HEK293 (cell line): ENCODE measurements at regions not wholly inside any gene's neighbourhood (a gene's known extent, or its start where the extent isn't known, plus 50 kb on each side); places are given as distances from the start of the nearest gene placed in this dataset.

Experiments
- CTCF ChIA-PET: fragments of 350-600 bp; formaldehyde crosslinking; extraction: SDS; loops from one replicate; lab custom pipeline; 2021; ENCODE audit warnings: antibody characterized with exemption; lab: Yijun Ruan, JAX
- POLR2A ChIA-PET: fragments of 300-600 bp; formaldehyde crosslinking; extraction: SDS; loops from one replicate; lab custom pipeline; 2020; ENCODE audit warnings: antibody characterized with exemption, inconsistent platforms; lab: Yijun Ruan, JAX
- H3K27ac ChIP-seq: fragments of 200-500 bp; sonication (Bioruptor generic); 2 replicates; pipeline ENCODE4 v1.5.1; 2014; ENCODE audit warnings: low read depth, low read length, control low read depth, inconsistent platforms; ENCODE audit errors: extremely low read depth
- H3K36me3 ChIP-seq, 2 experiments: fragments of 200-500 bp in 1 of 2; sonication (Bioruptor generic) in 1 of 2; 1 replicate in 1 of 2; 2 replicates in 1 of 2; pipeline ENCODE4 v1.5.1; 2014 to 2017; ENCODE audit warnings: inconsistent platforms in 2 of 2, low read length in 2 of 2; ENCODE audit not compliant: control insufficient read depth in 2 of 2, insufficient read depth in 1 of 2
- H3K4me1 ChIP-seq: fragments of 200-500 bp; sonication (Bioruptor generic); 2 replicates; pipeline ENCODE4 v1.5.1; 2014; ENCODE audit warnings: mild to moderate bottlenecking, low read length, inconsistent platforms; ENCODE audit not compliant: control insufficient read depth, insufficient read depth
- H3K4me3 ChIP-seq: 2 replicates; pipeline ENCODE4 v1.5.1; 2011; ENCODE audit warnings: low read depth, mild to moderate bottlenecking, control low read depth, low read length, moderate library complexity
- H3K9me3 ChIP-seq: fragments of 200-500 bp; sonication (Bioruptor generic); 2 replicates; pipeline ENCODE4 v1.5.1; 2014; ENCODE audit warnings: low read depth, low read length, inconsistent platforms; ENCODE audit not compliant: control insufficient read depth, insufficient read depth
- CTCF ChIP-seq: fragments of 450-650 bp; formaldehyde crosslinking; IDR thresholded peaks from 2 replicates; pipeline ENCODE4 v1.5.1; 2016; ENCODE audit warnings: missing biosample characterization, missing genetic modification characterization
- FEZF1 ChIP-seq: fragments of 450-650 bp; formaldehyde crosslinking; IDR thresholded peaks from 2 replicates; pipeline ENCODE4 v1.5.1; 2016; ENCODE audit warnings: missing biosample characterization, missing genetic modification characterization
- GFI1B ChIP-seq: fragments of 450-650 bp; formaldehyde crosslinking; IDR thresholded peaks from 2 replicates; pipeline ENCODE4 v1.5.1; 2016; ENCODE audit warnings: missing biosample characterization, missing genetic modification characterization
- GLIS1 ChIP-seq: fragments of 450-650 bp; formaldehyde crosslinking; IDR thresholded peaks from 2 replicates; pipeline ENCODE4 v1.5.1; 2016; ENCODE audit warnings: missing biosample characterization, missing genetic modification characterization
- MYNN ChIP-seq: fragments of 450-650 bp; formaldehyde crosslinking; IDR thresholded peaks from 2 replicates; pipeline ENCODE4 v1.5.1; 2016; ENCODE audit warnings: missing biosample characterization, missing genetic modification characterization, borderline replicate concordance
- PRDM6 ChIP-seq: fragments of 450-650 bp; formaldehyde crosslinking; IDR thresholded peaks from 2 replicates; pipeline ENCODE4 v1.5.1; 2017; ENCODE audit warnings: missing biosample characterization, missing genetic modification characterization
- RBAK ChIP-seq: fragments of 450-650 bp; formaldehyde crosslinking; IDR thresholded peaks from 2 replicates; pipeline ENCODE4 v1.5.1; 2016; ENCODE audit warnings: missing biosample characterization, missing genetic modification characterization
- ZBTB44 ChIP-seq: fragments of 450-650 bp; IDR thresholded peaks from 2 replicates; pipeline ENCODE4 v1.5.1; 2018; ENCODE audit warnings: missing biosample characterization, mild to moderate bottlenecking, missing genetic modification characterization
- ZBTB7A ChIP-seq: fragments of 450-650 bp; formaldehyde crosslinking; IDR thresholded peaks from 2 replicates; pipeline ENCODE4 v1.5.1; 2016; ENCODE audit warnings: low read depth, missing biosample characterization, missing genetic modification characterization
- ZFP3 ChIP-seq: fragments of 450-650 bp; formaldehyde crosslinking; IDR thresholded peaks from 2 replicates; pipeline ENCODE4 v1.5.1; 2016; ENCODE audit warnings: low read depth, missing biosample characterization, missing genetic modification characterization
- ZNF174 ChIP-seq: fragments of 450-650 bp; formaldehyde crosslinking; IDR thresholded peaks from 2 replicates; pipeline ENCODE4 v1.5.0; 2017; ENCODE audit warnings: missing biosample characterization, mild to moderate bottlenecking, missing genetic modification characterization
- ZNF175 ChIP-seq: fragments of 450-650 bp; formaldehyde crosslinking; IDR thresholded peaks from 2 replicates; pipeline ENCODE4 v1.5.1; 2016; ENCODE audit warnings: missing biosample characterization, missing genetic modification characterization
- ZNF585B ChIP-seq: fragments of 450-650 bp; formaldehyde crosslinking; IDR thresholded peaks from 2 replicates; pipeline ENCODE4 v1.5.1; 2016; ENCODE audit warnings: missing biosample characterization, missing genetic modification characterization
- ZNF639 ChIP-seq: fragments of 450-650 bp; formaldehyde crosslinking; IDR thresholded peaks from 2 replicates; pipeline ENCODE4 v1.5.1; 2016; ENCODE audit warnings: missing biosample characterization, missing genetic modification characterization
- ZNF677 ChIP-seq: fragments of 450-650 bp; IDR thresholded peaks from 2 replicates; pipeline ENCODE4 v1.5.0; 2018; ENCODE audit warnings: missing biosample characterization, mild to moderate bottlenecking, missing genetic modification characterization, moderate library complexity
- ZSCAN30 ChIP-seq: fragments of 450-650 bp; IDR thresholded peaks from 2 replicates; pipeline ENCODE4 v1.5.1; 2018; ENCODE audit warnings: missing biosample characterization, mild to moderate bottlenecking, missing genetic modification characterization, moderate library complexity

- no peak for TF ChIP-seq PRDM6 (tag by site-specific recombination)
- no peak for TF ChIP-seq ZBTB44
- TF ChIP-seq, all 188 proteins: peak for 0
Observed at GRCh38 chr5:172564883-172565282, 76.2 kb upstream of the NEURL1B start (continued).

GRCh38 chr5:172564188-172564587, 76.9 kb upstream of the NEURL1B start:
- POLR2A ChIA-PET, result no interaction called here

GRCh38 chr5:172562443-172562842, 78.6 kb upstream of the NEURL1B start:
- TF ChIP-seq ZBTB7A (tag by site-specific recombination), result no peak
- no peak for TF ChIP-seq CTCF (tag by site-specific recombination)
- no peak for TF ChIP-seq ZNF174 (tag by site-specific recombination)
- TF ChIP-seq ZNF677 (tag by site-specific recombination), result no peak
- no peak for TF ChIP-seq FEZF1 (tag by site-specific recombination)
- TF ChIP-seq ZNF585B (tag by site-specific recombination), result no peak
- TF ChIP-seq MYNN (tag by site-specific recombination), result no peak
- no peak for TF ChIP-seq GFI1B (tag by site-specific recombination)
- no peak for TF ChIP-seq ZNF175 (tag by site-specific recombination)
- TF ChIP-seq ZFP3, result no peak
- no peak for TF ChIP-seq ZSCAN30
- TF ChIP-seq ZNF639 (tag by site-specific recombination), result no peak
- POLR2A ChIA-PET, result no interaction called here
- H3K27ac ChIP-seq, result no peak overlapping the region

More at GRCh38 chr5:172564188-172564587, 76.9 kb upstream of the NEURL1B start:
- CTCF ChIA-PET, result no interaction called here
- H3K27ac ChIP-seq, result no peak overlapping the region
- H3K4me1 ChIP-seq, result no peaks in the 10 kb centered on the region
- H3K36me3 ChIP-seq, result no peaks in the 10 kb centered on the region
- TF ChIP-seq GLIS1 (tag by site-specific recombination), result 0 out of 2 replicates have a peak, but pooled peaks have one; percentile 14
- TF ChIP-seq RBAK (tag by site-specific recombination), result no peak
- no peak overlapping the region for H3K4me3 ChIP-seq
- no peaks in the 10 kb centered on the region for H3K9me3 ChIP-seq

More at GRCh38 chr5:172562443-172562842, 78.6 kb upstream of the NEURL1B start:
- CTCF ChIA-PET, result no interaction called here
- no peaks in the 10 kb centered on the region for H3K36me3 ChIP-seq
- no peak overlapping the region for H3K4me3 ChIP-seq
- H3K9me3 ChIP-seq, result no peaks in the 10 kb centered on the region
- peaks cover 6% of the 10 kb centered on the region for H3K4me1 ChIP-seq
